Neural progenitor cell (in vitro differentiated cells): ENCODE measurements at regions not wholly inside any gene's neighbourhood (a gene's known extent, or its start where the extent isn't known, plus 50 kb on each side); places are given as distances from the start of the nearest gene placed in this dataset.

Source experiments
- DNase-seq: peaks from one replicate; pipeline ENCODE4 v3.0.0-alpha.2; 2016; ENCODE audit warnings: low spot score
- H2AFZ ChIP-seq: fragments of 200-600 bp; sonication (generic); replicated peaks from 2 replicates; pipeline ENCODE4 v1.6.1; 2016; ENCODE audit warnings: antibody characterized with exemption
- H3F3A ChIP-seq: fragments of 200-600 bp; sonication (generic); 2 replicates; pipeline ENCODE4 v1.6.1; 2016; ENCODE audit warnings: antibody characterized with exemption, low read depth
- H3K27ac ChIP-seq: fragments of 200-600 bp; sonication (generic); 2 replicates; pipeline ENCODE4 v1.5.1; 2016; ENCODE audit warnings: mild to moderate bottlenecking
- H3K27me3 ChIP-seq: fragments of 200-600 bp; sonication (generic); 2 replicates; pipeline ENCODE4 v1.6.1; 2016; ENCODE audit warnings: mild to moderate bottlenecking, moderate library complexity
- H3K36me3 ChIP-seq: fragments of 200-600 bp; sonication (generic); 2 replicates; pipeline ENCODE4 v1.5.1; 2016
- H3K4me1 ChIP-seq: fragments of 200-600 bp; sonication (generic); 2 replicates; pipeline ENCODE4 v1.6.1; 2016; ENCODE audit warnings: mixed run types
- H3K4me2 ChIP-seq: fragments of 200-600 bp; sonication (generic); 2 replicates; pipeline ENCODE4 v1.6.1; 2016
- H3K4me3 ChIP-seq: fragments of 200-600 bp; sonication (generic); 2 replicates; pipeline ENCODE4 v1.5.1; 2016
- H3K79me2 ChIP-seq: fragments of 200-600 bp; sonication (generic); 2 replicates; pipeline ENCODE4 v1.6.1; 2016; ENCODE audit warnings: low read depth
- H3K9ac ChIP-seq: fragments of 200-600 bp; sonication (generic); 2 replicates; pipeline ENCODE4 v1.6.1; 2016
- H3K9me3 ChIP-seq: fragments of 200-600 bp; sonication (generic); 2 replicates; pipeline ENCODE4 v1.5.1; 2016; ENCODE audit warnings: low read depth
- H4K20me1 ChIP-seq: fragments of 200-600 bp; sonication (generic); 2 replicates; pipeline ENCODE4 v1.6.1; 2016; ENCODE audit warnings: low read depth
- H3K27ac Mint-ChIP-seq: 3 replicates; pipeline ENCODE4 v1.8.0; 2021; ENCODE audit warnings: mixed read lengths
- H3K27me3 Mint-ChIP-seq: 2 replicates; pipeline ENCODE4 v1.8.0; 2022; ENCODE audit warnings: low read depth, mild to moderate bottlenecking, inconsistent platforms, moderate library complexity, mixed read lengths; ENCODE audit not compliant: insufficient read depth
- H3K36me3 Mint-ChIP-seq: 3 replicates; pipeline ENCODE4 v1.8.0; 2021; ENCODE audit warnings: mixed read lengths
- H3K4me1 Mint-ChIP-seq: 3 replicates; pipeline ENCODE4 v1.8.0; 2021; ENCODE audit warnings: mixed read lengths
- H3K4me3 Mint-ChIP-seq: 3 replicates; pipeline ENCODE4 v1.8.0; 2021; ENCODE audit warnings: mild to moderate bottlenecking, moderate library complexity, mixed read lengths
- H3K9me3 Mint-ChIP-seq: 3 replicates; pipeline ENCODE4 v1.8.0; 2020; ENCODE audit warnings: mixed read lengths
- EZH2 ChIP-seq: fragments of 200-600 bp; sonication (generic); IDR thresholded peaks from 2 replicates; pipeline ENCODE4 v1.6.1; 2017; ENCODE audit warnings: antibody characterized with exemption, mild to moderate bottlenecking, moderate library complexity
- EZH2phosphoT487 ChIP-seq: fragments of 200-600 bp; sonication (generic); IDR thresholded peaks from 2 replicates; pipeline ENCODE4 v1.6.1; 2017; ENCODE audit warnings: antibody characterized with exemption
- TF ChIP-seq, protein P1 (sequence below): fragments of 200-600 bp; sonication (generic); IDR thresholded peaks from 2 replicates; pipeline ENCODE4 v1.5.1; 2017; ENCODE audit warnings: antibody characterized with exemption, mild to moderate bottlenecking

DNA sequence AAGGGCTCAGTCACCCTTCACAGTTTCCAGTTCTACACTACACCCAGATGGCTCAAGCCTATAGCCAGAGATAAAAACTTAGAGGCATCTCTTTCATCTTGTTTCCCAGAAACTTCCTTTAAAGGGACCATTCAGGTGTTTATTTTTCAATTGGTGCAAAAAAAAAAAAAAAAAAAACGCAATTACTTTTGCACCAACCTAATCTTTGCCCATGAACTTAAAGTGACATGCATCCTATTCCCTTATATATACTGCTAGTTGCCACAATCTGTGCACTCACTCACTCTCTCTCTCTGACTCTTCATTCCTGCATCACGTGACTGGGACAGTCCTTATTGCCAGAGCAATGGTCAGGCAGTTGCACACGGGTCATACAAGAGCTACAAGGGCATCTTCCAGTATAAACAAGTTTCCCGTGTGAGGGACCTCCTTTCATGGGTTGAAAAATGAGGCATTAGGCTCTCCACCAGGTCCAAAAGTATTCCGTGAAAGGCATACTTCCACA, 789.4 kb downstream of the EPHA4 start:
- TF ChIP-seq, protein P1, sequence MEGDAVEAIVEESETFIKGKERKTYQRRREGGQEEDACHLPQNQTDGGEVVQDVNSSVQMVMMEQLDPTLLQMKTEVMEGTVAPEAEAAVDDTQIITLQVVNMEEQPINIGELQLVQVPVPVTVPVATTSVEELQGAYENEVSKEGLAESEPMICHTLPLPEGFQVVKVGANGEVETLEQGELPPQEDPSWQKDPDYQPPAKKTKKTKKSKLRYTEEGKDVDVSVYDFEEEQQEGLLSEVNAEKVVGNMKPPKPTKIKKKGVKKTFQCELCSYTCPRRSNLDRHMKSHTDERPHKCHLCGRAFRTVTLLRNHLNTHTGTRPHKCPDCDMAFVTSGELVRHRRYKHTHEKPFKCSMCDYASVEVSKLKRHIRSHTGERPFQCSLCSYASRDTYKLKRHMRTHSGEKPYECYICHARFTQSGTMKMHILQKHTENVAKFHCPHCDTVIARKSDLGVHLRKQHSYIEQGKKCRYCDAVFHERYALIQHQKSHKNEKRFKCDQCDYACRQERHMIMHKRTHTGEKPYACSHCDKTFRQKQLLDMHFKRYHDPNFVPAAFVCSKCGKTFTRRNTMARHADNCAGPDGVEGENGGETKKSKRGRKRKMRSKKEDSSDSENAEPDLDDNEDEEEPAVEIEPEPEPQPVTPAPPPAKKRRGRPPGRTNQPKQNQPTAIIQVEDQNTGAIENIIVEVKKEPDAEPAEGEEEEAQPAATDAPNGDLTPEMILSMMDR = no peak
- TF ChIP-seq EZH2 (no peak), EZH2phosphoT487 (no peak)
- Histone ChIP-seq H3K36me3 (no peaks in the 10 kb centered on the region), H3K27me3 (peaks cover 7% of the 10 kb centered on the region), H3K9ac (no peak overlapping the region), H3K4me3 (no peak overlapping the region), H3K4me1 (peaks cover 17% of the 10 kb centered on the region), H3K9me3 (no peaks in the 10 kb centered on the region), H2AFZ (no peak overlapping the region), H3K4me2 (no peak overlapping the region), H4K20me1 (no peaks in the 10 kb centered on the region), H3K27ac (no peak overlapping the region), H3K79me2 (no peaks in the 10 kb centered on the region), H3F3A (peaks cover 11% of the 10 kb centered on the region)
- DNase-seq = no peak
- peaks cover 13% of the 10 kb centered on the region for H3K4me1 Mint-ChIP-seq
- H3K36me3 Mint-ChIP-seq = peaks cover 4% of the 10 kb centered on the region
- peaks cover 15% of the 10 kb centered on the region for H3K9me3 Mint-ChIP-seq
- H3K27me3 Mint-ChIP-seq = peaks cover 2% of the 10 kb centered on the region
- H3K4me3 Mint-ChIP-seq = no peak overlapping the region
- H3K27ac Mint-ChIP-seq = no peak overlapping the region

DNA sequence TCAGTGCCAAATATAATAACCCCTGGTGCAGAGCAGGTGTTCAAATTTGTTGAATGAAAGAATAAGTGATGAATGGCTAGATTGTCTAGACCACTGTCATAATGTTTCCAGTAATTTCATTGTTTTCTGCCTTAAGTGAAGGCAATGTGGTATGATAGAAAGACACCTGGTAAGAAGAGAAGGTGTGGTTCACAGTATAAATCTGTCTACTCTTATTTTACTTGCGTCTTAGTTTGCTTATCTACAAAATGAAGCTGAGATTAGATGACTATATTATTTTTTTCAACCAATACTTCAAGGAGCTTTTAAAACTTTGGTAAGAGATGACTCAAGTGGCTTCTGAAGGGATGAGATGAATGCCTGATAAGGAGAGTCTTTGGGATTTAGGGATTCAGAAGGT, 788.4 kb downstream of the EPHA4 start:
- H4K20me1 ChIP-seq = no peaks in the 10 kb centered on the region
- DNase-seq = no peak
- H3K4me3 Mint-ChIP-seq = no peak overlapping the region
- H3K9ac ChIP-seq = no peak overlapping the region
- no peak overlapping the region for H3K27ac ChIP-seq
- no peaks in the 10 kb centered on the region for H3K9me3 ChIP-seq
- H3K36me3 Mint-ChIP-seq = peaks cover 4% of the 10 kb centered on the region
- peaks cover under 1% of the 10 kb centered on the region for H3F3A ChIP-seq
- no peak overlapping the region for H3K27ac Mint-ChIP-seq
- no peaks in the 10 kb centered on the region for H3K36me3 ChIP-seq
- H3K27me3 ChIP-seq = peaks cover 4% of the 10 kb centered on the region
- H3K4me3 ChIP-seq = no peak overlapping the region
- no peak overlapping the region for H2AFZ ChIP-seq
- H3K9me3 Mint-ChIP-seq = peaks cover 10% of the 10 kb centered on the region
- no peak overlapping the region for H3K4me2 ChIP-seq
- peaks cover 2% of the 10 kb centered on the region for H3K27me3 Mint-ChIP-seq
- H3K4me1 ChIP-seq = peaks cover 13% of the 10 kb centered on the region
- peaks cover 11% of the 10 kb centered on the region for H3K4me1 Mint-ChIP-seq
- no peaks in the 10 kb centered on the region for H3K79me2 ChIP-seq
- TF ChIP-seq, protein P1 = no peak
- TF ChIP-seq EZH2 = no peak
- no peak for TF ChIP-seq EZH2phosphoT487

DNA sequence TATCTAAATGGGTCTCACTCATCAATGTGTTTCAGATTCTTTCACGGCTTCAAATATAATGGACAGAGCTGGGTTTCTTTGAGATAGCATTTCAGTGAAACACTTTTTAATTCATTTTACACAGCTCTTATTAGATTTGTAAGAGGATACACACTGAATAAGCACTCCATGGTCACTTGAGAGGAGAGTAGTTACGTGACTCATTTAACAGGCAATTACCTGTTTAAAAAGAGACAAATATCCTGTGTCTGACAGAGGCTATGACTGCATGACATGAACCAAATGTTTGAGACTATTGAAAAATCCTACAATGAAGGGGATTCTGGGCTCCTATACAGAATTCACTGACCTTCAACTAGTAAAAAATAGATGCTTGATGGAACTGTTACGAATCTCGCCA, 786.9 kb downstream of the EPHA4 start:
- Histone ChIP-seq H3K27me3 (no peaks in the 10 kb centered on the region), H2AFZ (no peak overlapping the region), H3K36me3 (no peaks in the 10 kb centered on the region), H4K20me1 (no peaks in the 10 kb centered on the region), H3K4me3 (no peak overlapping the region), H3K4me1 (peaks cover 12% of the 10 kb centered on the region), H3K9me3 (no peaks in the 10 kb centered on the region), H3F3A (no peaks in the 10 kb centered on the region), H3K79me2 (no peaks in the 10 kb centered on the region), H3K27ac (no peak overlapping the region), H3K4me2 (no peak overlapping the region), H3K9ac (no peak overlapping the region)
- Mint-ChIP-seq H3K27me3 (peaks cover 2% of the 10 kb centered on the region), H3K36me3 (peaks cover 2% of the 10 kb centered on the region), H3K4me3 (no peak overlapping the region), H3K4me1 (peaks cover 9% of the 10 kb centered on the region), H3K27ac (no peak overlapping the region), H3K9me3 (peaks cover 4% of the 10 kb centered on the region)
- DNase-seq = no peak
- no peak for TF ChIP-seq EZH2
- TF ChIP-seq, protein P1 = no peak
- no peak for TF ChIP-seq EZH2phosphoT487
